22Rv1 (cell line): ENCODE measurements at regions not wholly inside any gene's neighbourhood (a gene's known extent, or its start where the extent isn't known, plus 50 kb on each side); places are given as distances from the start of the nearest gene placed in this dataset.
A peak's percentile ranks its signal among the peaks of the same experiment; 100 is the strongest.

Experiments
- H3K27ac ChIP-seq: fragments of 450-650 bp; 2 replicates; pipeline ENCODE4 v1.5.1; 2017
- ZFX ChIP-seq: fragments of 450-650 bp; IDR thresholded peaks from 2 replicates; pipeline ENCODE4 v1.6.1; 2017; ENCODE audit warnings: antibody characterized with exemption, borderline replicate concordance
- TF ChIP-seq, protein P1 (sequence below): fragments of 450-650 bp; IDR thresholded peaks from 2 replicates; pipeline ENCODE4 v1.5.1; 2017; ENCODE audit warnings: mild to moderate bottlenecking

DNA sequence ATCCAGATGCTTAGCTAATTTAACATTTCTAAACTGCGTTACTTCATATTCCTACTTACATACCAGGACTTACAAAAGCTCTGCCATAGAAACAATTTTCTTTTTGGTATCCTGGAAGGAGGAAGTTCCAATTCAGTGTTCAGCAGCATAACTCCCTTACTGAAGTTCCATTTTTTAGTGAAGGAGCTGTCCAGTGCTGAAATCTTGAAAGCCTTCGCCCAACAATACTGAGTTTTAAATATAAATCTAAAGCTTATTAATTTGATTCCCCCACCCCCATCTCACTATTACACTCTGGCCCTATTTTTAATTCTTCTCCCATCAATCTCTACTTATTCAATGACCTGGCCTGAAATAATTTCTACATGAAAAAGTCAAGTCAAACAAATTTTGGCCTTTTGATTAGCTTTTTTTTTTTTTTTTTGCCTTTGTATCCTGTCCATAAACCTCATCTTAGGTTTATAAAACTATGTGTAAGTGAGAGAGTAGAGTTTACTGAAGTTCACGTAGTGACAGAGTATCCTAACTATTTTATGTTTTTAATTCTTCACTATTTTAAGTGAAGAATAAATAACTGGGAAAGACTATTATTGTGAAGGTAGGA, 323.0 kb upstream of the PLD5 start:
- no peak for TF ChIP-seq ZFX
- TF ChIP-seq, protein P1, sequence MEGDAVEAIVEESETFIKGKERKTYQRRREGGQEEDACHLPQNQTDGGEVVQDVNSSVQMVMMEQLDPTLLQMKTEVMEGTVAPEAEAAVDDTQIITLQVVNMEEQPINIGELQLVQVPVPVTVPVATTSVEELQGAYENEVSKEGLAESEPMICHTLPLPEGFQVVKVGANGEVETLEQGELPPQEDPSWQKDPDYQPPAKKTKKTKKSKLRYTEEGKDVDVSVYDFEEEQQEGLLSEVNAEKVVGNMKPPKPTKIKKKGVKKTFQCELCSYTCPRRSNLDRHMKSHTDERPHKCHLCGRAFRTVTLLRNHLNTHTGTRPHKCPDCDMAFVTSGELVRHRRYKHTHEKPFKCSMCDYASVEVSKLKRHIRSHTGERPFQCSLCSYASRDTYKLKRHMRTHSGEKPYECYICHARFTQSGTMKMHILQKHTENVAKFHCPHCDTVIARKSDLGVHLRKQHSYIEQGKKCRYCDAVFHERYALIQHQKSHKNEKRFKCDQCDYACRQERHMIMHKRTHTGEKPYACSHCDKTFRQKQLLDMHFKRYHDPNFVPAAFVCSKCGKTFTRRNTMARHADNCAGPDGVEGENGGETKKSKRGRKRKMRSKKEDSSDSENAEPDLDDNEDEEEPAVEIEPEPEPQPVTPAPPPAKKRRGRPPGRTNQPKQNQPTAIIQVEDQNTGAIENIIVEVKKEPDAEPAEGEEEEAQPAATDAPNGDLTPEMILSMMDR = no peak

DNA sequence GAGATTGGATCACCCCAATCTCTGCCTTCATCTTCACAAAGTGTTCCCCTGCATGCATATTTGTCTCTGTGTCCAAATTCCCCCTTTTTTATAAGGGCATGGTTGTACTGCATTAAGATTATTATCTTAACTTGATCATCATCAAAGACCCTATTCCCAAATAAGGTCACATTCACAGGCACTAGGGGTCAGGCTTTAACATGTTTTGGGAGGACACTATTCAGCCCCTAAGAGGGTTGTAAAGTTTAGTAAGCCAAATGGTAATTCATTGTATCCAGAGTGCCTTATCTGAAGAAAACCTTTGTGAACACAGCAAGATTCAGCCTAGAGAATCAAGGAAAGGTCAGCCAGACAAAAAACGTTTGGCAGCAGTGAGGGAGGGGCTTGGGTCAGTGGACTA, 317.6 kb upstream of the PLD5 start:
- no peak overlapping the region for H3K27ac ChIP-seq
- no peak for TF ChIP-seq ZFX
- TF ChIP-seq, protein P1 = 0 out of 2 replicates have a peak, but pooled peaks have one; percentile 9

More for the DNA sequence above, 323.0 kb upstream of the PLD5 start:
- no peak overlapping the region for H3K27ac ChIP-seq

DNA sequence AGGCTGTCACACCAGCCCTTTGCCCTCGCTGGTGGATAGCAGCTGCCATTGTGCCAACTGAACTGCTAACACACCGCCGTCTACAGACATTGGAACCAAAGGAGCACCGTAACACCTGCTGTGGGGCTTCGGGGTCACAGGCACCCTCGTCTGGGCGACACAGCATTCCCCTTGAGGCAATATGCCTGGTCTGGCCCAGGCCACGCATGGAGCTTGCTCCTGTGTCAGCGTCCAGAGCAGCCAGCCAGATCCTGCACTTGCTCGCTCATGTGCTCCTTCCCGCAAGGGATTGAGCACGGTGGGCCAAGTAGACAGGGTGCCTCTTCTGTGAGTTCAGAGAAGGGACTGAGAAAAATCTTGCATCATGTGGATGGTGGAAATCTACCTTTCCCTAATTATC, 314.6 kb upstream of the PLD5 start:
- TF ChIP-seq, protein P1 = no peak
- TF ChIP-seq ZFX = no peak
- no peak overlapping the region for H3K27ac ChIP-seq

DNA sequence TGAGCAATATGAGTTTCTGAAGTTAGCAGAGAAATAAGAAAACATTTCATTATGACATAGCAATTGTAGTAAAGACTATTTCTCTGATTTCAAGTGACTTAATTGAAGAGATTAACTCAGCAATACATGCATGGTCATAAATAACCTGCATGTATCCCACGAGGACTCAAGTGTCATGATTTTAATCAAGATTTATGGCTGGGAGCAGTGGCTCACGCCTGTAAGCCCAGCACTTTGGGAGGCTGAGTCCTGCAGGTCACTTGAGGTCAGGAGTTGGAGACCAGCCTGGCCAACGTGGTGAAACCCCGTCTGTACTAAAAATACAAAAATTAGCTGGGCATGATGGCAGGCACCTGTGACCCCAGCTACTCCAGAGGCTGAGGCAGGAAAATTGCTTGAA, 311.9 kb upstream of the PLD5 start:
- no peak overlapping the region for H3K27ac ChIP-seq
- no peak for TF ChIP-seq ZFX

DNA sequence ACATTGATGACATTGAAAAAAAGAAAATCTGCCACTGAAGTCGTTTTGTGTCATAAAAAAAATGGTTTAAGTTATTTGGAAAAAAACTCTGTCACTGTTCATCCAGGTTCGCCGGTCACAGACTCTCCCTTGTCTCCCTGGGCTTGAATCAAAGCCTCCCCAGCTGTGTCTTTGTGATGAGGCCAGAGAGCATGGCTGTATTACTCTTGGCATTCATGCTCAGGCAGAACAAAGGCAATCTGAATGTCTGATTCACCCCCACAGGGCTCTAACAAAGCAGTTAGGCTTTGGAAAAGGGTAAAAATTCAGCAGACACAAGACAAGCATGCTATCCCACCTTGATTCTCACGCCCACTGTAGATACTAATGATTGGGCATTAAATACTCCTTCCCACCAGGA, 304.3 kb upstream of the PLD5 start:
- no peak for TF ChIP-seq ZFX
- TF ChIP-seq, protein P1 = no peak
- H3K27ac ChIP-seq = no peak overlapping the region

DNA sequence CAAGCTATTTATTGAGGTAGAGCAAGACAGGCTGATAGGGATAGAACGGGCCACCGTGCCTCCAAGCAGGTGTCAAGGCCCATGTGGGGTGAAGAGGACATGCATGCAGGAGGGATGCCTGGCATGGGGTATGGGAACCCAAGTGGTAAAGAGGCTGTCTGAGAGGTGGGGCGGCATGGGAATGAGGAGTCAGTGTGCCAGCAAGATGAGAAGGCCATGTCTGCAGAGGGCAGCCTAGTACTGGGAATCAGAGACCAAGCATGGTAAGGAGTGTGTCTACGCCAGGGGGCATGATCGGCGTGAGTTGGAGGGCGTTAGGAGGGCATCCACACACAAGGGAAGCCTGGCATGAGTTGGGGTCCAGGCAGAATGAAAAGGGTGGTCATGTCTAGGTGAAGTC, 303.7 kb upstream of the PLD5 start:
- TF ChIP-seq, protein P1 = peak; percentile 44
- TF ChIP-seq ZFX = no peak
- H3K27ac ChIP-seq = no peak overlapping the region

DNA sequence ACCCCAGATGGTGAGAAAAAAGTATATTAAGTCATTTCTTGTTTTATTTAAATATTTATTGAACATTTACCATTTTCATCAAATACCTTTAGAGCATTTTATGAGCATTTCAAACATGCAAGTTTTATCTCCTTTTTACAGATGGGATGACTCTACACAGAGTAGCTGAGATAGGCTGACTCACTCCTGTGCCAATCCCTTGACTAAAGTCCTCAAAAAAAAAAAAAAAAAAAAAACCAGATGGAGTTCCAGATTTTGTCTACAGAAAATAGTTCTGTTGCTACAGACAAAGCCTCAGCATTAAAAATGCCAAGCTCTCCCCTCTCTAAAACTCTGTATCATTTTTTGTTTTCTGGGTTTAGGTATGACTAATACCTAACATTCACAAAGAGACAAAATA, 303.0 kb upstream of the PLD5 start:
- TF ChIP-seq ZFX = no peak
- TF ChIP-seq, protein P1 = no peak
- no peak overlapping the region for H3K27ac ChIP-seq

DNA sequence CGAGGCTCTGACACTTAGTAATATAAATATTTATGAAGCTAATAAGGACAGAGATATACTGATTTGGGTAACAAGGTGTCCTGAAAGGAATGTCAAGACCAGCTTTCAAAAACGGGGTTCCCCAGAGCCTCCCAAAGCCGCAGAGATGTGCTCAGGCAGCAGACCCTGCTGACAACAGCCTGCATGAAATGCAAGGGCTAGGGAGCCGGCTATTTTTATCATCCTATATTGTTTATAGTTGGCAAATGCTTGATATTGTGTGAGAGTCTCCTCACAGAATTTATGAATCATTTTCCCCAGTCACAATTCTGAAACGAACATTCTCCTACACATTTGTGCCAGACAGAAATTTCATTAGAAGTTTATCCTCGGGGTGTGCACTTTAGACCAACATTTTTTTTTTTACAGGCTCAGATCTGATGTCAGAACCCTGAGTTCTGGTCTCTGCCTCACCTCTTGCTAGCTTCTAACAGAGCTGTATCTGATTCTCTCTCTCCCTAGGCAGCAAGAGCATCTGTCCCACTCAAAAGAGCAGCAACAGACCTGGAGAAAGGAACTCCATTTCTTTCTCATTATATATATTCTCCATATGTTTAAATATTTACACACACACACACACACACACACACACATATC, 302.3 kb upstream of the PLD5 start:
- no peak for TF ChIP-seq ZFX
- TF ChIP-seq, protein P1 = no peak
- no peak overlapping the region for H3K27ac ChIP-seq
